ENCODE measurements at regions not wholly inside any gene's neighbourhood (a gene's known extent, or its start where the extent isn't known, plus 50 kb on each side); places are given as distances from the start of the nearest gene placed in this dataset.
"Not testable (repeated sequence)": the region's sequence is repeated elsewhere in the genome, so short reads cannot be mapped to it uniquely, and the experiment has no call there.

DNA sequence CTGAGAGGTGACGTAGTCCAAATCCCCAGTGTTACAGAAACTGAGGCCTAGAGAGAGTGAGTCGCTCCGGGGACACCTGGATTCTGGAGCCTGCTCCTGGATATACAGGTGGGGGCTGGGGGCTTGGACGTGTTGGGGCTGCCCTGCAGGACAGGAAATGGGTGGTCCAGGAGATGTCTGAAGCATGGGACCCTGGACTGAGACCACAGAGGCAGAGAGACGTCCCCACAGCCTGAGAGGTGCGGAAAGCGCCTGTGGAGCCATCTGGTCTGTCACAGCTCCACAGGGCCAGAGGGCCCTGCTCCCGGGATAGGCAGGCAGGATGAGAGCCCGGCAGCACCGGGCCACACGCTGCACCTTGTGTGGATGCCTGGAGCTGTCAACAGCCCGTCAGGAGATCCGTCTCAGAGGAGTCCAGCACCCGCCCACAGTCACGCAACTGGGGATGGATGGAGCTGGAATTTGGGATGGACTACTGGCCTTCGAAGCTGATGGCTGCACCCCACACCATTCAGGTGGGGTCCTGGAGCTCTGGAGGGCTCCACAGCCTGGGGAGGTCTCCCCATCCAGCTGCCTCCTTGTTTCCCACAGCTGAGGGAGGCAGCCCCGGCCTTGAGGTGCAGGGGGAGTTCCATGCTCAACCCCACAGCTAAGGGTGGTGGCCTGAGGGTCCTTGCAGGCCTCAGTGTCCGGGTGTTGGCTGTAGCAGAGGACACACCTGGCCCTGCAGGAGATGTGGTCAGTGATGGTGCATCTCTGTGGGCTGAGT is 303.0 kb downstream of the NDUFA10 start:
- Mint-ChIP-seq H3K27me3 (no peaks in the 10 kb centered on the region), H3K36me3 (no peaks in the 10 kb centered on the region), H3K4me1 (no peaks in the 10 kb centered on the region), H3K4me3 (no peak overlapping the region), H3K27ac (no peak overlapping the region), H3K9me3 (peaks cover 0 to 3% (median 0%) of the 10 kb centered on the region in 11 donors)
- Histone ChIP-seq H3K36me3 (ENCODE audit: control insufficient read depth in 2 of 3, insufficient read depth in 3 of 3, low read length in 3 of 3) (no peaks in the 10 kb centered on the region), H3K27ac (ENCODE audit: low read depth, low read length) (no peak overlapping the region), H3K9me3 (ENCODE audit: control insufficient read depth in 2 of 3, low read length in 3 of 3) (no peaks in the 10 kb centered on the region), H3K4me3 (ENCODE audit: low read length) (no peak overlapping the region), H3K27me3 (ENCODE audit: control insufficient read depth in 2 of 2, insufficient read depth in 2 of 2, low read length in 2 of 2) (no peaks in the 10 kb centered on the region), H3K4me1 (ENCODE audit: control insufficient read depth in 2 of 2, insufficient read depth in 2 of 2, low read length in 2 of 2) (no peaks in the 10 kb centered on the region)
- DNase-seq, result peak in 1 of 9 donors; percentile 15
- no peak for ATAC-seq
- ChIA-PET POLR2A (no interaction called here), CTCF (no interaction called here)
- intact Hi-C loops (cut with micrococcal nuclease), result no loop called here

DNA sequence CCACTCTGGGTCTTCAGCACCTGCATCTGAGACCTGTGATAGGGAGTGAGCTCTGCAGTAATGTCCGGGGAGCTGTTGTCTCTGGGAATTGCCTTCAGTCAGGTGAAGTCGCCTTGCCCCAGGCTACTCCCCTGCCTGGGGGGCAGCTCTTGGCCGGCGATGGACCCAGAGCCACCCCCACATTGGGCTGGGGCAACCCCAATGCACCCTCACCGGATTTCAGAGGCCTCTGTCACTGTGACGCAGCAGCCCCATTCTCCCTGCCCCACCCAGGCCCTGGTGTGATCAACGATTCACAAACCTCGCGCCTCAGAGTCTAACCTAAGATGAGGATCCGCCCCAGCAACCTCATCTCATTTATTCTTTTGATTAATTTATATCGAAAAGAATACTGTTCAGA is 303.6 kb downstream of the NDUFA10 start:
- H3K4me3 ChIP-seq (ENCODE audit: low read length), result no peak overlapping the region
- ChIA-PET POLR2A (no interaction called here), CTCF (no interaction called here)
- H3K27ac ChIP-seq (ENCODE audit: low read depth, low read length), result no peak overlapping the region
- DNase-seq (no peak), ATAC-seq (no peak)
- H3K4me1 ChIP-seq (ENCODE audit: control insufficient read depth in 2 of 2, insufficient read depth in 2 of 2, low read length in 2 of 2), result no peaks in the 10 kb centered on the region
- H3K9me3 ChIP-seq (ENCODE audit: control insufficient read depth in 2 of 3, low read length in 3 of 3), result no peaks in the 10 kb centered on the region
- Mint-ChIP-seq H3K36me3 (no peaks in the 10 kb centered on the region), H3K27me3 (no peaks in the 10 kb centered on the region), H3K4me3 (no peak overlapping the region), H3K27ac (no peak overlapping the region), H3K9me3 (peaks cover 0 to 3% (median 0%) of the 10 kb centered on the region in 11 donors), H3K4me1 (no peaks in the 10 kb centered on the region)
- intact Hi-C loops (cut with micrococcal nuclease), result no loop called here
- H3K27me3 ChIP-seq (ENCODE audit: control insufficient read depth in 2 of 2, insufficient read depth in 2 of 2, low read length in 2 of 2), result no peaks in the 10 kb centered on the region
- no peaks in the 10 kb centered on the region for H3K36me3 ChIP-seq (ENCODE audit: control insufficient read depth in 2 of 3, insufficient read depth in 3 of 3, low read length in 3 of 3)

DNA sequence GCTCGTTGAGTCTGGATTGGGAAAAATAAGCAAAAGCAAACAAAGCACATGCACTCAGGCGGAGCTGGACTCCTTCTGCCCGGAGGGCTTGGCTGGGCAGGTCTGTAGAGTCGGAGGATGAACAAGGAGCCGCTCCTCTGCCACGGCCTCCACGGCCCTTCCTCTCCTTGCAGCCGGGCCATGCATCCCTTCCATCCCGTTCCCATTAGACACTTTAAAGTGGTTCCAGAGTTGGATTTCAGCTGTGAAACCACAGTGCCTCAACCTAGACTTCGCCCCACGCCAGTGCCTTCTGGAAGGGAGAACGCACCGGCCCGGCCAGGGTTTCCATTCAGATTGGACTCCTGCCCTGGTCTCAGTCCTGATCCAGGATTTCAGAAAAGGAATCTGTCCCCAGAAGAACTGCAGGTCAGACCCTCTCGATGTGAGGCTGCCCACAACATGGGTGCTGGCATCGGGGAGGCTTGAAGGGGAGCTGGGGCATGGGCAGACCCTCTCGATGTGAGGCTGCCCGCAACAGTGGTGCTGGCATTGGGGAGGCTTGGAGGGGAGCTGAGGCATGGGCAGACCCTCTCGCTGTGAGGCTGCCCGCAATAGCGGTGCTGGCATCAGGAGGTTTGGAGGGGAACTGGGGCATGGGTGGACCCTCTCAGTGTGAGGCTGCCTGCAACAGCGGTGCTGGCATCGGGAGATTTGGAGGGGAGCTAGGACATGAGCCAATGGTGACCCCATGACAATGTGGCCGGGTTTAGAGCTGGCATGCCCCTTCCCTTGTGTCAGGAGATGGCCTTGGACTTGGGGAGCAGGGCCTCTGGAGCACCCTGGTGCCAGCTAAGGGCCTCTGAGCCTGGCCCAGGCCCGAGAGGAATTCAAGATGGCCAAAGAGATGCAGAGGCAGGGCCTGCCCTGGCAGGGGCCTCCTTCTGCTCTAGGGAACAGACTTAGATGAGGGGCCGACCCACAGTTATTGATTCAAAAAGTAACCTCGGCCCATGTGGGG is 304.5 kb downstream of the NDUFA10 start:
- Mint-ChIP-seq H3K4me1 (no peaks in the 10 kb centered on the region), H3K27ac (no peak overlapping the region), H3K27me3 (no peaks in the 10 kb centered on the region), H3K4me3 (no peak overlapping the region), H3K36me3 (peaks cover 0 to 4% (median 0%) of the 10 kb centered on the region in 5 donors), H3K9me3 (peaks cover 0 to 5% (median 3%) of the 10 kb centered on the region in 11 donors)
- ChIA-PET POLR2A (no interaction called here), CTCF (no interaction called here)
- DNase-seq, result no peak
- ATAC-seq, result no peak
- intact Hi-C loops (cut with micrococcal nuclease), result no loop called here
- H3K27me3 ChIP-seq (ENCODE audit: control insufficient read depth in 2 of 2, insufficient read depth in 2 of 2, low read length in 2 of 2), result no peaks in the 10 kb centered on the region
- no peaks in the 10 kb centered on the region for H3K36me3 ChIP-seq (ENCODE audit: control insufficient read depth in 2 of 3, insufficient read depth in 3 of 3, low read length in 3 of 3)
- H3K4me1 ChIP-seq (ENCODE audit: control insufficient read depth in 2 of 2, insufficient read depth in 2 of 2, low read length in 2 of 2), result no peaks in the 10 kb centered on the region
- no peak overlapping the region for H3K4me3 ChIP-seq (ENCODE audit: low read length)
- H3K27ac ChIP-seq (ENCODE audit: low read depth, low read length), result no peak overlapping the region
- H3K9me3 ChIP-seq (ENCODE audit: control insufficient read depth in 2 of 3, low read length in 3 of 3), result no peaks in the 10 kb centered on the region

DNA sequence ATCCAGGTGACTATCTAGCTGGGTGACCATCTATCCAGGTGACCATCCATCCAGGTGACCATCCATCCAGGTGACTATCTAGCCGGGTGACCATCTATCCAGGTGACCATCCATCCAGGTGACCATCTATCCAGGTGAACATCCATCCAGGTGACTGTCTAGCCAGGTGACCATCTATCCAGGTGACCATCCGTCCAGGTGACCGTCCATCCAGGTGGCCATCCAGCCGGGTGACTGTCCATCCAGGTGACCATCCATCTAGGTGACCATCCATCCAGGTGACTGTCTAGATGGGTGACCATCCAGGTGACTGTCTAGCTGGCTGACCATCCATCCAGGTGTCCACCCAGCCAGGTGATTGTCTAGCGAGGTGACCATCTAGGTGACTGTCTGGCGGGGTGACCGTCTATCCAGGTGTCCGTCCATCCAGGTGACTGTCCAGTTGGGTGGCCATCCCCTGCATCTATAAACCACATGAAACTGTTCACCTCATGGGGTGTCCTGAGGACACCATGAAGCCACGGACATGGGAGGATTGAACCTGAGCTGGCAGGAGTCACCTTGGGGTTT is 305.3 kb downstream of the NDUFA10 start:
- H3K9me3 ChIP-seq (ENCODE audit: control insufficient read depth in 2 of 3, low read length in 3 of 3), result no peaks in the 10 kb centered on the region
- DNase-seq (no peak), ATAC-seq (no peak)
- H3K27me3 Mint-ChIP-seq, result no peaks in the 10 kb centered on the region
- ChIA-PET CTCF (no interaction called here), POLR2A (no interaction called here)
- no peaks in the 10 kb centered on the region for H3K4me1 ChIP-seq (ENCODE audit: control insufficient read depth in 2 of 2, insufficient read depth in 2 of 2, low read length in 2 of 2)
- H3K4me3 Mint-ChIP-seq, result no peak overlapping the region
- H3K27ac Mint-ChIP-seq, result no peak overlapping the region
- no peak overlapping the region for H3K4me3 ChIP-seq (ENCODE audit: low read length)
- H3K27ac ChIP-seq (ENCODE audit: low read depth, low read length), result no peak overlapping the region
- H3K27me3 ChIP-seq (ENCODE audit: control insufficient read depth in 2 of 2, insufficient read depth in 2 of 2, low read length in 2 of 2), result no peaks in the 10 kb centered on the region
- H3K9me3 Mint-ChIP-seq, result peaks cover 0 to 9% (median 5%) of the 10 kb centered on the region in 11 donors
- no peaks in the 10 kb centered on the region for H3K36me3 ChIP-seq (ENCODE audit: control insufficient read depth in 2 of 3, insufficient read depth in 3 of 3, low read length in 3 of 3)
- intact Hi-C loops (cut with micrococcal nuclease), result no loop called here
- H3K36me3 Mint-ChIP-seq, result peaks cover 0 to 4% (median 0%) of the 10 kb centered on the region in 5 donors
- no peaks in the 10 kb centered on the region for H3K4me1 Mint-ChIP-seq

DNA sequence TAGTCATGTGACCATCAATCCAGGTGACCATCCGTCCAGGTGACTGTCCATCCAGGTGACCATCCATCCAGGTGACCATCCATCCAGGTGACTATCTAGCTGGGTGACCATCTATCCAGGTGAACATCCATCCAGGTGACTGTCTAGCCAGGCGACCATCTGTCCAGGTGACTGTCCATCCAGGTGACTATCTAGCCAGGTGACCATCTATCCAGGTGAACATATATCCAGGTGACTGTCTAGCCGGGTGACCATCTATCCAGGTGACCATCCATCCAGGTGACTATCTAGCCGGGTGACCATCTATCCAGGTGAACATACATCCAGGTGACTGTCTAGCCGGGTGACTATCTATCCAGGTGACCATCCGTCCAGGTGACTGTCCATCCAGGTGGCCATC is 306.2 kb downstream of the NDUFA10 start:
- H3K4me3 ChIP-seq (ENCODE audit: low read length); H3K36me3 Mint-ChIP-seq; CTCF ChIA-PET; H3K27me3 ChIP-seq (ENCODE audit: control insufficient read depth in 2 of 2, insufficient read depth in 2 of 2, low read length in 2 of 2); H3K4me3 Mint-ChIP-seq; H3K9me3 ChIP-seq (ENCODE audit: control insufficient read depth in 2 of 3, low read length in 3 of 3); H3K36me3 ChIP-seq (ENCODE audit: control insufficient read depth in 2 of 3, insufficient read depth in 3 of 3, low read length in 3 of 3); H3K27ac ChIP-seq (ENCODE audit: low read depth, low read length); H3K4me1 Mint-ChIP-seq; H3K27me3 Mint-ChIP-seq; ATAC-seq; H3K4me1 ChIP-seq (ENCODE audit: control insufficient read depth in 2 of 2, insufficient read depth in 2 of 2, low read length in 2 of 2); intact Hi-C loops (cut with micrococcal nuclease); POLR2A ChIA-PET; H3K27ac Mint-ChIP-seq; DNase-seq: not testable (repeated sequence)
- H3K9me3 Mint-ChIP-seq, result peaks cover 4 to 18% (median 13%) of the 10 kb centered on the region in 11 donors

DNA sequence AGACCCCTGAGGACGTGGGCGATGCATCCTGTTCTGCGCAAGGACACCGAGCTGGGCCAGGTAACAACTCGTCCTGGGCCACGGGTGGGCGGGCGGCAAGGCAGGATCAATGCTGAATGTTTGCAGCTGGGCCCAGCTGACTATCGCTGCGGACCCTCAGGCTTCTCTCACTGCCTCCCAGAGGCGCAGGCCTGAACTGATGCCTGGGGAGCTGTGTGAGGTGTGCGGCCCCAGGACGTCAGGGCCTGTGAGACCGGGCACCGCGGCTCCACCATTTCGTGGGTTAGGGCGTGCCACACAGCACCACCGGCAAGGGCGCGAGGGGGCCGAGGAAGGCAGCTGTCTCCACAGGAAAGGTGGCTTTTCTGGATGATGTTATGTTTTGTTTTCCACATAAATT is 307.4 kb downstream of the NDUFA10 start:
- Mint-ChIP-seq H3K27ac (no peak overlapping the region), H3K27me3 (peaks cover 0 to 11% (median 4%) of the 10 kb centered on the region in 5 donors), H3K4me1 (no peaks in the 10 kb centered on the region), H3K4me3 (no peak overlapping the region), H3K9me3 (peaks cover 10 to 31% (median 22%) of the 10 kb centered on the region in 11 donors), H3K36me3 (peaks cover 0 to 15% (median 10%) of the 10 kb centered on the region in 5 donors)
- ChIA-PET POLR2A (no interaction called here), CTCF (no interaction called here)
- no peaks in the 10 kb centered on the region for H3K36me3 ChIP-seq (ENCODE audit: control insufficient read depth in 2 of 3, insufficient read depth in 3 of 3, low read length in 3 of 3)
- H3K9me3 ChIP-seq (ENCODE audit: control insufficient read depth in 2 of 3, low read length in 3 of 3), result peaks cover 0 to 10% (median 0%) of the 10 kb centered on the region in 3 experiments
- no peak overlapping the region for H3K27ac ChIP-seq (ENCODE audit: low read depth, low read length)
- DNase-seq (no peak), ATAC-seq (no peak)
- intact Hi-C loops (cut with micrococcal nuclease), result no loop called here
- no peak overlapping the region for H3K4me3 ChIP-seq (ENCODE audit: low read length)
- no peaks in the 10 kb centered on the region for H3K27me3 ChIP-seq (ENCODE audit: control insufficient read depth in 2 of 2, insufficient read depth in 2 of 2, low read length in 2 of 2)
- H3K4me1 ChIP-seq (ENCODE audit: control insufficient read depth in 2 of 2, insufficient read depth in 2 of 2, low read length in 2 of 2), result no peaks in the 10 kb centered on the region
